H1 (cell line): ENCODE measurements at regions not wholly inside any gene's neighbourhood (a gene's known extent, or its start where the extent isn't known, plus 50 kb on each side); places are given as distances from the start of the nearest gene placed in this dataset.

ENCODE experiments used
- CTCF ChIA-PET: fragments of 300-600 bp; sonication (Branson Sonifier 250); formaldehyde crosslinking; loops from one replicate; lab custom pipeline; 2021; ENCODE audit not compliant: partially characterized antibody; lab: Charles Lee
- POLR2A ChIA-PET: fragments of 300-600 bp; sonication (Branson Sonifier 250); formaldehyde crosslinking; loops from one replicate; lab custom pipeline; 2021; ENCODE audit warnings: inconsistent platforms; ENCODE audit not compliant: partially characterized antibody; lab: Charles Lee
- DNase-seq, 2 experiments: peaks; one replicate each; pipeline versions ENCODE4 v3.0.0 to v3.0.0-alpha.2; 2010 to 2022; ENCODE audit warnings: low spot score in 2 of 2, low read depth in 1 of 2, mixed read lengths in 1 of 2
- FAIRE-seq: peaks from 2 replicates; lab custom pipeline; 2011; peaks lifted over from hg19 to GRCh38; lab: Jason Lieb, UNC
- H2AFZ ChIP-seq: 2 replicates; pipeline ENCODE4 v1.8.1; 2012; ENCODE audit warnings: low read length, inconsistent platforms
- H2AK5ac ChIP-seq: 2 replicates; pipeline ENCODE4 v1.6.1; 2013; ENCODE audit warnings: low read depth, low read length
- H2BK120ac ChIP-seq: replicated peaks from 2 replicates; pipeline ENCODE3; 2013; ENCODE audit warnings: low read depth, low read length, inconsistent platforms
- H2BK12ac ChIP-seq: 2 replicates; pipeline ENCODE4 v1.6.1; 2013; ENCODE audit warnings: low read depth, low read length
- H2BK15ac ChIP-seq: 2 replicates; pipeline ENCODE4 v1.6.1; 2013; ENCODE audit warnings: low read length
- H2BK20ac ChIP-seq: 2 replicates; pipeline ENCODE4 v1.6.1; 2013; ENCODE audit warnings: low read length
- H2BK5ac ChIP-seq: 2 replicates; pipeline ENCODE4 v1.6.1; 2013; ENCODE audit warnings: low read depth, low read length
- H3K14ac ChIP-seq: 2 replicates; pipeline ENCODE4 v1.6.1; 2013; ENCODE audit warnings: inconsistent platforms; ENCODE audit not compliant: insufficient read length
- H3K18ac ChIP-seq: 2 replicates; pipeline ENCODE4 v1.6.1; 2013; ENCODE audit warnings: low read length; ENCODE audit errors: extremely low read depth
- H3K23ac ChIP-seq: 2 replicates; pipeline ENCODE4 v1.6.1; 2013; ENCODE audit warnings: inconsistent platforms; ENCODE audit not compliant: insufficient read length
- H3K23me2 ChIP-seq: 2 replicates; pipeline ENCODE4 v1.6.1; 2013; ENCODE audit warnings: low read depth, low read length
- H3K27ac ChIP-seq: 2 replicates; pipeline ENCODE4 v1.6.1; 2011; ENCODE audit warnings: low read depth, low read length, inconsistent platforms
- H3K27me3 ChIP-seq, 4 experiments: replicated peaks in 1 of 4; 1 replicate in 1 of 4; 2 replicates in 3 of 4; pipeline versions ENCODE4 v1.6.1 to v1.8.1; 2011 to 2013; ENCODE audit warnings: low read length in 3 of 4, mild to moderate bottlenecking in 3 of 4, inconsistent platforms in 2 of 4, mixed read lengths in 2 of 4, moderate library complexity in 1 of 4; ENCODE audit not compliant: control insufficient read depth in 3 of 4, insufficient read depth in 3 of 4; ENCODE audit errors: extremely low read depth in 1 of 4
- H3K36me3 ChIP-seq, 4 experiments: 2 replicates each; pipeline versions ENCODE4 v1.6.1 to v1.8.1; 2011 to 2013; ENCODE audit warnings: mild to moderate bottlenecking in 4 of 4, low read length in 3 of 4, moderate library complexity in 2 of 4, control low read depth in 1 of 4, inconsistent platforms in 1 of 4; ENCODE audit not compliant: insufficient read depth in 4 of 4, control insufficient read depth in 2 of 4
- H3K4ac ChIP-seq: replicated peaks from 2 replicates; pipeline ENCODE3; 2013; ENCODE audit warnings: low read length, low read depth, mixed read lengths, inconsistent platforms; ENCODE audit not compliant: insufficient read length
- H3K4me1 ChIP-seq, 4 experiments: replicated peaks in 1 of 4; 1 replicate in 1 of 4; 2 replicates in 3 of 4; pipeline versions ENCODE4 v1.6.1 to v1.8.1; 2011 to 2013; ENCODE audit warnings: low read length in 3 of 4, inconsistent platforms in 2 of 4, mixed read lengths in 1 of 4; ENCODE audit not compliant: insufficient read depth in 4 of 4, control insufficient read depth in 3 of 4
- H3K4me2 ChIP-seq, 2 experiments: 2 replicates each; pipeline versions ENCODE4 v1.6.1 to v1.8.1; 2011 to 2013; ENCODE audit warnings: low read depth in 2 of 2, low read length in 2 of 2, control low read depth in 1 of 2, inconsistent platforms in 1 of 2, mild to moderate bottlenecking in 1 of 2; ENCODE audit not compliant: insufficient read depth in 1 of 2
- H3K4me3 ChIP-seq, 4 experiments: fragments of 200-600, 300-600 bp in 1 of 4; sonication (generic), shearing (Covaris generic), sonication (Bioruptor Twin) in 1 of 4; 2 replicates each; pipeline versions ENCODE4 v1.5.1 to v1.8.1; 2011 to 2016; ENCODE audit warnings: low read length in 4 of 4, low read depth in 3 of 4, control low read depth in 2 of 4, inconsistent platforms in 2 of 4, mild to moderate bottlenecking in 2 of 4, mixed read lengths in 1 of 4, moderate library complexity in 1 of 4; ENCODE audit not compliant: insufficient read depth in 2 of 4; ENCODE audit errors: extremely low read depth in 1 of 4
- H3K56ac ChIP-seq: replicated peaks from 2 replicates; pipeline ENCODE3; 2013; ENCODE audit warnings: low read depth, mild to moderate bottlenecking, mixed read lengths, low read length, inconsistent platforms; ENCODE audit not compliant: insufficient read length
- H3K79me1 ChIP-seq: 2 replicates; pipeline ENCODE4 v1.6.1; 2013; ENCODE audit warnings: low read depth, low read length, control low read depth
- H3K79me2 ChIP-seq, 2 experiments: 2 replicates each; pipeline versions ENCODE4 v1.6.1 to v1.8.1; 2012 to 2013; ENCODE audit warnings: low read length in 2 of 2, mild to moderate bottlenecking in 2 of 2, inconsistent platforms in 1 of 2; ENCODE audit not compliant: insufficient read depth in 2 of 2, control insufficient read depth in 1 of 2
- H3K9ac ChIP-seq, 4 experiments: replicated peaks in 1 of 4; 1 replicate in 1 of 4; 2 replicates in 3 of 4; pipeline versions ENCODE4 v1.6.1 to v1.8.1; 2011 to 2013; ENCODE audit warnings: low read depth in 3 of 4, low read length in 3 of 4, control low read depth in 2 of 4, mild to moderate bottlenecking in 2 of 4, moderate library complexity in 2 of 4, inconsistent platforms in 1 of 4; ENCODE audit errors: extremely low read depth in 1 of 4
- H3K9me3 ChIP-seq, 2 experiments: 2 replicates each; pipeline versions ENCODE4 v1.6.1 to v1.8.1; 2012 to 2013; ENCODE audit warnings: mild to moderate bottlenecking in 2 of 2, moderate library complexity in 2 of 2, control low read depth in 1 of 2, inconsistent platforms in 1 of 2, low read depth in 1 of 2, low read length in 1 of 2, mixed read lengths in 1 of 2; ENCODE audit not compliant: insufficient read depth in 2 of 2
- H4K20me1 ChIP-seq, 2 experiments: replicated peaks in 1 of 2; 2 replicates each; pipeline versions ENCODE3 to v1.8.1; 2011 to 2013; ENCODE audit warnings: inconsistent platforms in 2 of 2, low read length in 2 of 2, mild to moderate bottlenecking in 1 of 2; ENCODE audit not compliant: insufficient read depth in 2 of 2, control insufficient read depth in 1 of 2
- H4K5ac ChIP-seq: 2 replicates; pipeline ENCODE4 v1.6.1; 2013; ENCODE audit warnings: low read length, low read depth, mixed read lengths, inconsistent platforms; ENCODE audit not compliant: insufficient read length
- H4K8ac ChIP-seq: 2 replicates; pipeline ENCODE4 v1.8.0; 2013; ENCODE audit warnings: mild to moderate bottlenecking, moderate library complexity, low read length, inconsistent platforms; ENCODE audit not compliant: insufficient read depth; ENCODE audit errors: extremely low read depth
- H4K91ac ChIP-seq: replicated peaks from 2 replicates; pipeline ENCODE3; 2013; ENCODE audit warnings: low read length, mixed read lengths, inconsistent platforms; ENCODE audit not compliant: insufficient read length
- BACH1 ChIP-seq: IDR thresholded peaks from 2 replicates; pipeline ENCODE4 v1.6.1; 2012; ENCODE audit warnings: low read length, improper control_type of control experiment
- BRCA1 ChIP-seq: IDR thresholded peaks from 2 replicates; pipeline ENCODE4 v1.6.1; 2012; ENCODE audit warnings: low read depth, low read length, improper control_type of control experiment
- CBX5 ChIP-seq: fragments of 300-800, 300-1000 bp; sonication (generic); IDR thresholded peaks from 2 replicates; pipeline ENCODE4 v1.7.1; 2016; ENCODE audit warnings: antibody characterized with exemption, low read length, low read depth
- CBX8 ChIP-seq: fragments of 300-800, 300-1000 bp; sonication (generic); IDR thresholded peaks from 2 replicates; pipeline ENCODE4 v1.7.1; 2016; ENCODE audit warnings: low read depth, low read length, borderline replicate concordance
- GTF2F1 ChIP-seq: IDR thresholded peaks from 2 replicates; pipeline ENCODE4 v1.6.1; 2012; ENCODE audit warnings: low read depth, low read length, improper control_type of control experiment, borderline replicate concordance
- POLR2A ChIP-seq, 2 experiments: IDR thresholded peaks; 1 replicate in 1 of 2; 2 replicates in 1 of 2; pipeline ENCODE4 v1.6.1; 2011; ENCODE audit warnings: low read depth in 2 of 2, low read length in 2 of 2, mild to moderate bottlenecking in 2 of 2; ENCODE audit errors: control extremely low read depth in 1 of 2
- RAD21 ChIP-seq, 2 experiments: IDR thresholded peaks in 1 of 2; conservative IDR thresholded peaks in 1 of 2; 2 replicates each; pipeline ENCODE4 v1.6.1; 2011; ENCODE audit warnings: low read depth in 2 of 2, low read length in 2 of 2, improper control_type of control experiment in 1 of 2, inconsistent platforms in 1 of 2, mild to moderate bottlenecking in 1 of 2, moderate library complexity in 1 of 2
- RBBP5 ChIP-seq: IDR thresholded peaks from 2 replicates; pipeline ENCODE4 v1.7.1; 2012; ENCODE audit warnings: low read depth, mild to moderate bottlenecking, inconsistent platforms, low read length, moderate library complexity, borderline replicate concordance
- SP2 ChIP-seq: IDR thresholded peaks from 2 replicates; pipeline ENCODE4 v1.6.1; 2012; ENCODE audit warnings: mild to moderate bottlenecking, low read length, inconsistent platforms
- WGBS, 2 experiments: shearing (Covaris generic) in 1 of 2; methylation state at CpG; one replicate each; pipeline versions ENCODE4 v1.1.6 to v1.1.7; 2013 to 2015; ENCODE audit warnings: low lambda C conversion rate in 2 of 2, mixed read lengths in 2 of 2, inconsistent platforms in 1 of 2, low coverage in 1 of 2, missing lambda C conversion rate in 1 of 2; ENCODE audit not compliant: insufficient replicate concordance in 2 of 2, insufficient coverage in 1 of 2, insufficient read length in 1 of 2; ENCODE audit errors: extremely low coverage in 1 of 2, missing lambda C conversion rate in 1 of 2; 5-methylcytosine and 5-hydroxymethylcytosine counted together

DNA sequence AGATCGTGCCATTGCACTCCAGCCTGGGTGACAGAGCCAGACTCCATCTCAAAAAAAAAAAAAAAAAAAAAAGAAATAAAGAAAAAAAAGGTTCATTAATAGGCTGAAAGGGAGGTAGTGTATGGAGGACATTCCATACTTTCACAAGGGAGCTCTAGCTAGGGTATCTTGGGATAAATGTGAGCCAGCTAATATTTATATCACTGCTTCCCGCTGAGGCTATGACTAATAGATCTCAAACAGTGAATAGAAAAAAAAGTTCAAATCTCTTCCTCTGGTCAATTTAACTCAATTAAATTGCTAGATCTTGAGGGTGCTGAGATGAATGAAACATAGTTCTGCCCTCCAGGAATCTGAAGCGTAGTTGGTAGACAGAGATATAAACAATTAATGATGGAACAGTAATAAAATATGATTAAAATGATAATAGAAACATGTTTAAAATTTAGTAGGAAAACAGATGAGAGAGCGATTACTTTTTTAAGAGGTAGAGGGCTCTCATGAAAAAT, 55.7 kb upstream of the SHISA3 start:
- no peaks in the 10 kb centered on the region for H3K23me2 ChIP-seq
- no peak for TF ChIP-seq RAD21 (IDR thresholded peaks at IDR 0.05 in 1 of 2, conservative IDR thresholded peaks at IDR 0.05 in 1 of 2; ENCODE audit: low read depth in 2 of 2, low read length in 2 of 2)
- no peak for TF ChIP-seq CBX5
- TF ChIP-seq BACH1, result no peak
- TF ChIP-seq BRCA1, result no peak
- no peak for TF ChIP-seq SP2
- TF ChIP-seq GTF2F1, result no peak
- TF ChIP-seq CBX8, result no peak
- TF ChIP-seq POLR2A (IDR thresholded peaks at IDR 0.05; ENCODE audit: control extremely low read depth in 1 of 2, low read depth in 2 of 2, low read length in 2 of 2), result no peak
- TF ChIP-seq RBBP5, result no peak
- TF ChIP-seq, all 59 proteins: peak for 0

More for the DNA sequence above, 55.7 kb upstream of the SHISA3 start:
- no peak overlapping the region for H3K4ac ChIP-seq
- no peak overlapping the region for H3K9ac ChIP-seq
- no peak overlapping the region for H2AFZ ChIP-seq
- H3K14ac ChIP-seq, result no peak overlapping the region
- 94% methylated on average over 3 of the region's 4 CpGs; no CpG with 5 or more reads in 1 of the 2 experiments for WGBS, 2 experiments
- H3K79me2 ChIP-seq, result no peaks in the 10 kb centered on the region; a peak in 1 of 4 replicates
- H4K5ac ChIP-seq, result no peak overlapping the region
- no peak overlapping the region for H3K23ac ChIP-seq
- H4K91ac ChIP-seq, result no peak overlapping the region
- H3K36me3 ChIP-seq, result no peaks in the 10 kb centered on the region
- H3K4me3 ChIP-seq, result no peak overlapping the region
- no peak overlapping the region for H3K18ac ChIP-seq
- ChIA-PET POLR2A (no interaction called here), CTCF (interaction anchor here (1.2 to 2.2 kb wide), 5 partner anchors 12 to 30 kb away, joined by 3 to 7 read pairs (median 4); no protein-coding TSS in a partner anchor)
- no peak overlapping the region for H2BK12ac ChIP-seq
- DNase-seq (no peak), FAIRE-seq (no peak)
- H2AK5ac ChIP-seq, result no peak overlapping the region
- H2BK15ac ChIP-seq, result no peak overlapping the region
- no peaks in the 10 kb centered on the region for H3K79me1 ChIP-seq
- no peaks in the 10 kb centered on the region for H3K9me3 ChIP-seq
- no peaks in the 10 kb centered on the region for H4K20me1 ChIP-seq
- no peaks in the 10 kb centered on the region for H3K27me3 ChIP-seq
- H2BK5ac ChIP-seq, result no peak overlapping the region
- peaks cover 0 to 14% (median 0%) of the 10 kb centered on the region in 4 experiments; a peak in 3 of 7 replicates for H3K4me1 ChIP-seq
- no peak overlapping the region for H3K56ac ChIP-seq
- H3K27ac ChIP-seq, result no peak overlapping the region
- no peak overlapping the region for H4K8ac ChIP-seq
- no peak overlapping the region for H2BK120ac ChIP-seq
- H3K4me2 ChIP-seq, result no peak overlapping the region
- no peak overlapping the region for H2BK20ac ChIP-seq
